Umbilical cord (tissue), 1 donor: ENCODE measurements at regions not wholly inside any gene's neighbourhood (a gene's known extent, or its start where the extent isn't known, plus 50 kb on each side); places are given as distances from the start of the nearest gene placed in this dataset.

Experiments
- DNase-seq: peaks from one replicate; pipeline ENCODE4 v3.0.0-alpha.2; 2015; ENCODE audit warnings: low spot score

DNA sequence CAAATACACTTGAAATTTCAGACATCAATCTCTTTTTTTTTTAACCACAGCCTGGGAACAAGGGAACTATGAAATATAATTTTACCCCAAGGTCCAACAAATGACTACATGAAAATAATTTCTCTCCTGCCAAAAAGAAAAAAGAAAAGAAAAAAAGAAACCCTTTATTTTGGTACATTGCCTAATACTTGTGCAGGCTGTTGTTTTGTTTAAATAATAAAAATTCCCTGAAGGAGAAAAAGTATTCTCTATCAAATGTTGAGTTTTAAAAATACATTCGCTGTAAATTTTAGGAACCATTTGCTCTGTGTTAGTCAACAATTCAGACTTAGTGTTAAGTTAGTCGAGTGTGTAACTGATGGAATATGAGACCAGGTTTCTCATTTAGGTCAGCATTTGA lies 155.4 kb downstream of the PRDM6 start:
- no peak for DNase-seq
